Fibroblast of skin of left quadriceps (primary cell): ENCODE measurements at regions not wholly inside any gene's neighbourhood (a gene's known extent, or its start where the extent isn't known, plus 50 kb on each side); places are given as distances from the start of the nearest gene placed in this dataset.

Experiments used
- DNase-seq, 2 experiments: peaks; one replicate each; pipeline ENCODE4 v3.0.0-alpha.2; 2013; ENCODE audit warnings: low read depth in 2 of 2

- no peak for DNase-seq
Observed at GRCh38 chr7:52705768-52706167, 329.7 kb upstream of the POM121L12 start.

- DNase-seq: no peak
Observed at GRCh38 chr7:52700349-52700748, 335.1 kb upstream of the POM121L12 start.

GRCh38 chr7:52695973-52696595 is 339.3 kb upstream of the POM121L12 start:
- DNase-seq: no peak

DNA sequence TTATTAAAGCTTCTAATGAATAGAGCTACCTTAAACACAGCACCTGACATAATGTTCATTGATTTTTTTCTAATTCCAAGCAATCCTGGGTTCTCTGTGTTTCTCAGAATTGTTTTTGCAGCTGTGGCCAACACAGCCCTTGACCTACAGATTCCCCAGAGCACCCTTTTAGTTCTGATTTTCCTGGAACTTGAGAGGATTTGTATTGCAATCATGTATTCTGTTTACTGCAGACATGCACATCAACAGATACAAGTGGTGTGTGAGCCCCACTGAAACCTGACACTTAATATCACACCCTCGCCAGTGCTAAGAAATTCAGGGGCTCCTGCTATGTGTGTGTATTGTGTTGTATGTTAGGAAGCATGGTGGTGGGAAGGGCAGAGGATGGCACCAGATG is 344.2 kb upstream of the POM121L12 start:
- DNase-seq: no peak

DNA sequence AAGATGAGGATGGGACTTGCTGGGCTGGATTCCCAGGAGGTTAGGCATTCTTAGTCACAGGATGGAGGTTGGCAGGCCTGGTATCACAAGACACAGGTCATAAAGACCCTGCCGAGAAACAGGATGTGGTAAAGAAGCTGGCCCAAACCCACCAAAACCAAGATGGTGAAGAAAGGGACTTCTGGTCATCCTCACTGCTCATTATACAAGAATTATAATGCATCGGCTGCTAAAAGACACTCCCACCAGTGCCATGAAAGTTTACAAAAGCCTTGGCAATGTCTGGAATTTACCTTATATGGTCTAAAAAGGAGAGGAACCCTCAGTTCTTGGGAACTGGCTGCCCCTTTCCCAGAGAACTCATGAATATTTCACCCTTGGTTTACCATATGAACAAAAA is 345.5 kb upstream of the POM121L12 start:
- DNase-seq: no peak

DNA sequence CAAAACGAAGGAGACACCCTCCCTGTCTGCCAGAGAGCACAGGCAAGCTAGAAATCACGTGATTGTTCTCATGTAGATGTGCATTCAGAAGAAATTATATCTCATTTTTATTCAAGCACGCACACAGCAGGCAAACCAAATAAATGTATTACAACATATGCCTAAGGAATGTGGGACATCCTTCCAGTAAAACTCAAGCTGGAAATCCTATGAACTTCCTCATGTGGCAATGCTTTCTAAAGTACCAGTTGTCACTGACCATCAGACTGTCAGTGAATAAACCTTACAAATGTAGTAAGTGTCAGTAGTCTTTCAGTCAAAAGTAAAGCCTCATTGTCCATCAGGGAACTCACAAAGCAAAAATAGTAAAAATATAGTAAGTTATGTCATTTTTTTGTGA is 350.1 kb upstream of the POM121L12 start:
- no peak for DNase-seq

GRCh38 chr7:52684388-52684787 is 351.0 kb upstream of the POM121L12 start:
- no peak for DNase-seq

DNA sequence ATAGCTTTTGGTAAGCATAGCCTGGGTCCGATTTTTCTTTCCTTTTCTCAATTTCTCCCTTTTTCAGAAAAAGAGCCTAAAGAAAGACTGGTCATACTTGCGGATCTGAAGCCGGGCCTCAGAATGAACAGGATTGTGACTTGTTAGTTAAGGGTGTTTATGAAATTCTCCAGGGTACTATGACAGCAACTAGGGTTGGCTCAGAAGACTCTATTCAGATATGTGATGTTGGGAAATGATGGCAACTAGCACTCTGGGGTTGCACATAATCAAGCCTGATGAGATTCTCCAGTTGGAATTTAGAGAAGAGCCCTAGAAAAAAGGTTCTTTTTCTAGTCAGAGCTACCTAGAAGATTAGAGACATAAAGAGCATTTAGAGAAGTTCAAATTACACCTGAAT is 352.4 kb upstream of the POM121L12 start:
- no peak for DNase-seq

DNA sequence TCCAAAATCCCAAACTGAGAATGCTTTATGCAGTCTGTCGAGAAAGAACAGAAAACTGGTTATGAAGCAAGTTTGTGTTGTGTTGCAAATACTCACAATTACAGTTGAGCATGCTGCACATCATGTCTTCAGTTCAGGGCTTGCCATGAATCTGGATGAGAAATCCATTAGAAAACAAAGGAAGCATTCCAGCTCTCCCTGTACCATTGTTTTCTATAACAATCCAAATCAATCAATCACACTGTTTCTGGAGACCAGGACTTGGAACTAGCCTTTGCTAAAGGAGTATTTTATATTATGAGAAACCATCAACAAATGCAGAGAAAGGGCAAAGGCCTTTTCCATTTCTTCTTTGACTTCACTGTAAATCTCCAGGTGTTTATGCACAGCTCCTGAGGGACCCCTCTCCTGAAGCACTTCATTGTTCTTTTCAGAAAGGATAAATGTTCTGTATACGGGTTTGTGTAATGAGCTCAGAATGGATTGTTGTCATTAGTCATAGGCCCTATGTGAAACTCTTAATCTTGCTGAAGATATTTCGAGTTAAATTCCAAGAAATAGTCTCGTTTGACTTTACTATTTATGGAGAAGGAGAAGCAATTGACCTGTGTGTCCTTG is 364.7 kb upstream of the POM121L12 start:
- no peak for DNase-seq

DNA sequence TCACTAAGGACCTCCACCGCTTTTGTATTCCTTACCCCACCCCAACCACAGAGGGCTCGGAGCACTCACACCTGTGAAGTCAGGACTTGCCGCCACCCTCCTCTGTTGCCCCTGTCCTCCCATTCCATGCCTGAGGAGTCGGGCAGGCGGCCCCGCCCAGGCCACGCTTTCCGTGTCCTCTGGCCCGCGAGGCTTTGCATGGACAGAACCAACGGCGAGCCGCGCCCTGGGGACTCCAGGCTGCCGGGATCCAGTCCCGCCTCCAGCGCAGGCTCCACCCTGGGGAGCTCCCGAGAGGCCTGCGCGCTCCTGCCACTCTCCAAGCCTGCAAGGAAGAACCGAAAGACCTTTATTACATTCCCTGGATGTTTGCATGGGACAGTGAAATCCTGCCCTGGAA is 366.4 kb upstream of the POM121L12 start:
- DNase-seq: no peak

GRCh38 chr7:52668435-52668834 is 367.0 kb upstream of the POM121L12 start:
- DNase-seq: no peak

DNA sequence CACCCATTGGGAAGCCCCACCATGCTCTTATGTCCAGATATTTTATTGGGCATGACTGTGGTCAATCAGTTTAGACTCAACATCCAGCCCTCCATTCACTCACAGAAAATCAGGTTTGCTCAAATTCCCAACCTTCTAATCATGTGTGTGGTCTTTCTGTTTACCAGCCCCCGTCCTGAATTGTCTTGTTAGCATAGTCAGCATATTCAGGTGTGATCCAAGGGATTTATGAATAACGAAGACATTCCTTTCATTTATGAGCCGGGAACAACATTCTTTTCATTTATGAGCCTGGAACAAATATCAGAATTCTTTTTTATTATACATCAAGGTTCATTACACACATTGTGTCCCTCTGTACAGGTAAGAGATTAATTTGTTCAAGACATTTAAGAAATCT is 376.3 kb upstream of the POM121L12 start:
- DNase-seq: no peak

DNA sequence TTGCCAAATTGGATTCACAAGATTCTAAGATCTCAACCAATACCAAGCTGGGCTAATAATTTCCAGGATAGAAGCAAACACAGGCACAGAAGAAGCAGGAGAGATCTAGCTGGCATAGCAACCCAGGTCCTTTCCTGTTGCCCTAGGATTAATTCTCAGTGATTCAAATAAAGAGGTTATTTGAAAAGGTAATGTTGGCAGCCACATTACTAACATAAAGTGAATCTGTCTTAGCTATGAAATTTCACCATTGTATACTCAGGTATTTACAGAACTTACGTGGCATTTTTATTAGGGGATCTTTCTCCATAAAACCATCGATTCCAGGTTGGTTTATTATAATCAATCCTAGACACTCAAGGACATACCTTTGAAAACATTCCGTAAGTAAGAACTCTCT is 379.3 kb upstream of the POM121L12 start:
- DNase-seq: no peak

DNA sequence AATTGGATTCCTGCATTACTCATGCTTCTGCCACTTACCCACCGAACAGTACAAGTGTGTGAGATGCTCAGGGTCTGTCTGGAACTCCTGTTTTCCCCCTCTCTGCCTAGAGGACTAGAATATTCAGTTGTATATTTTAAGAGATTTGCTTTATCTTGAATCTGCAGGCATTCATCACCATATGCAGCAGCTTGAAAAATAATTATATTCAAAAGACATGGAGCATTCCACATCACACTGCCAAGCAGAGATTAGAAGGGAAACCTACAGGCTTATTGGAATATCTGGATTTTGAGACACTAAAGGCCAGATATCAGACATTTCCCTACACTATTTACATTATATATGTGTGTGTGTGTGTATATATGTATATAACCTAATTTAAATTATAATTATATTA is 382.8 kb upstream of the POM121L12 start:
- no peak for DNase-seq

GRCh38 chr7:52648872-52649271 is 386.6 kb upstream of the POM121L12 start:
- DNase-seq: peak in 1 of 2 experiments; percentile 3

GRCh38 chr7:52647046-52647445 is 388.4 kb upstream of the POM121L12 start:
- DNase-seq: no peak

GRCh38 chr7:52639981-52640380 is 395.5 kb upstream of the POM121L12 start:
- peak in 1 of 2 experiments; percentile 4 for DNase-seq

GRCh38 chr7:52639126-52639525 is 396.3 kb upstream of the POM121L12 start:
- no peak for DNase-seq

DNA sequence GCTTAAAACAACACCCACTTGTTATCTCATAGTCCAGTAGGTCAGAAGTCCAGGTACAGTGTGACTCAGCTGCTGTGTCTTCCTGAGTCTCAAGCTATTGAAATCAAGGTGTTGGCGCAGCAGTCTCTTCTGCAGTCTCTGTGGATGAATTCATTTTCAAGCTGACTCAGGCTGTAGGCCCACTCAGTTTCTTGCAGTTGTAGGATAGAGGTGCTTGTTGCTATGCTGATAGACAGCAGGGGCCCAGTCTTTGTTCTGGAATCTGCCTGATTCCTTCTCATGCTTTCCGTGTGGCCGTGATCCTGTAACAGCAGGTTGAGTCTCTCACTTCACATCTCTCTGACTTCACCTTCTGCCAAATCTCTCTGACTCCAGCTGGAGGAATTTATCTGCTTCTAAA is 400.4 kb upstream of the POM121L12 start:
- no peak for DNase-seq

GRCh38 chr7:52620849-52621248 is 414.6 kb upstream of the POM121L12 start:
- no peak for DNase-seq

- no peak for DNase-seq
Observed at GRCh38 chr7:52616552-52616951, 418.9 kb upstream of the POM121L12 start.

- DNase-seq: no peak
Observed at GRCh38 chr7:52615021-52615695, 420.3 kb upstream of the POM121L12 start.

GRCh38 chr7:52609511-52609910 is 425.9 kb upstream of the POM121L12 start:
- no peak for DNase-seq
